GM18868 (cell line): ENCODE measurements at regions not wholly inside any gene's neighbourhood (a gene's known extent, or its start where the extent isn't known, plus 50 kb on each side); places are given as distances from the start of the nearest gene placed in this dataset.

Experiments used
- ATAC-seq: cut with Tn5 transposase; IDR thresholded peaks from one replicate; pipeline ENCODE4 v1.9.1; 2021; ENCODE audit warnings: mild to moderate bottlenecking, moderate library complexity; ENCODE audit not compliant: unreplicated experiment

DNA sequence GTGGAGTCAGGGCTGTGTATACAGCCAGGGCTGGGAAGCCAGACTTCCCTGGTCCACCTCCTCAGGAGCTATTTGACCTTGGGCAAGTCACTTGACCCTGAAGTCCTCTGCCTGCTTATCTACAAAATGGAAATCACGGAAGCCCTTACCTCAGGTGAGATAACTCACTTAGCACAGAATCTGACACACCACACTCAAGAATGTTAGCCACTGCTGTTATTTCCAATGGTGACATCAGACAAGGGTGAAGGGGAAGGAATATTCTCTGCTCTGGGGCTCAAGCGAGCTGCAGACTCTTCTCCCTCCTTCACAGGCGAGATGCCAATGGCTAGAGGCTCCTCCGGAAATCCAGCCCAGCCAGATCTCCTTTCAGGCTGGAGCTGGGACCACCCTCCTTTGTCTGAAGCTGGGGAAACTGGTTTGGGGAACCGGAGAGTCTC lies 189.6 kb downstream of the HAUS1 start:
- no peak for ATAC-seq

DNA sequence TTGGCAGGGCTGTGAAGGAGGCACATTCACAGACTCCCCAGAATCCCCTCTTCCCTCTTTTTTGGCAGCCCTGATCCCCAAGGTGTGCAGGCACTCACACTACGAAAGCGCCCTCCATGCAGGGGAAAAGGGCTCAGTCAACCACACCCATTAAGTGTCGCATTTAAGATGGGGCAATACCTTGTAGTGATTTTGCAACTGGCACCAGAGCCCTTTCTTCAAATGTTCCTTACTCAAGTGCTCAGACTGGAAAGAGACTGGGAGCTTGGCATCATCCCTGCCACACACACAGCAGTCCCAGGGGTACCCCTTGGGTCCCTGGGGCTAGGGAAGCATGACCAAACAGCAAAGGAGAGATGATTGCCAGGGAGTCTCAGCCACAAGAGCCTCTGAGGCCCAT lies 190.1 kb downstream of the HAUS1 start:
- no peak for ATAC-seq

DNA sequence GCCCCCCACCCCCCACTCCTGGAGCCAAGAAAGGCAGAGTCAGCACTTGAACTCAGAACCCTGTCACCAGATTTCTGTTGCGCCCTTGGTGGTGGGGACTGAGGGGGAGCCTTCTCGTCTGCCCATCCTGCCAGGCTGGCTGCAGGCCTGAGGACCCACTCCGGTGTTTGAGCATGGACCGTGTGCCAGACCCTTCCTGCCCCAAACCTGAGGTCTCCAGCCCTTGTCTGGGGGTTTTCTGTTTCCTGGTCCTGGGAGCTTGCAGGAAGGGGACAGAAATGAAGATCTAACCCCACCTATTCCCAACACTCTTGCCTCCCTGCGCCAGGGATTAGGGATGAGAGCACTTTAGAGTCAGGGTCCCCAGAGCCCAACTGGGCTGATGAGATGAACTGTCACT lies 190.6 kb downstream of the HAUS1 start:
- ATAC-seq: no peak

DNA sequence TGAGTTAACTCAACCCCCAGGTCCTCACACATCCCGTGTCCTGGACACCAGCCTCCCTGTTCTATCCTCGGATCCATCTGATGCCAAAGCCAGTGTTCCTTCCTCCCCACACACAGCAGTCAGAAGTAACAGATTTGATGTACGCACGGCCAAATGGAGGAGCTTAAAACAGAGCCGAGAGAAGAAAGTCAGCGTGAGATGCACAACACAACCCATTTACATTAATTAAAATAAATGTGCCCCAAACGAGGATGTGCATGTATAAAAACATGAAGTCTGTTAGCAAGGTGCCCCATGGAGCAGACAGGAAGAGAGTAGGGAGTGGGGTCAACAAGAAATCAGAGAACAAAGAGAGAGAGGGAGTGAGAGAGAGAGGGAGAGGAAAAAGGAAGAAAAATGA lies 191.2 kb downstream of the HAUS1 start:
- ATAC-seq: no peak

DNA sequence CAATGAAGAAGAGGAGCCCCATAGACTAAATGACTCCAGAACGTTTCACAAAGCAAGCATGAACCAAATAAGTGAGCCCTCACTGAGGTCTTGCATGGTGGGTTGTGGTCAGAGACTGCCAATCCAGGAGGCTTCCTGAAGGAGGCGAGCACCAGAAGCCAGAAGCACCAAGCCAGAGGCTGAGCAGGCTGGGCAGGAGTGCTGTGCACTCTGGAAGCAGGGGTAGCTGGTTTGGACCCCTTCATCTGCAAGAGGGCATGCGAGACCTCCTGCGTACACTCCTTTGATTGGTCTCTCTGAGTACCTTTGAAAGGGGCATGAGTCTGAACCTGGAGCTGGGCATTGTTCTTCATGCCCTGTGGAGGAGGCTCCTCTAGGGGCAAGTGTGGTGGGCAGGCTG lies 192.5 kb downstream of the HAUS1 start:
- ATAC-seq: no peak

DNA sequence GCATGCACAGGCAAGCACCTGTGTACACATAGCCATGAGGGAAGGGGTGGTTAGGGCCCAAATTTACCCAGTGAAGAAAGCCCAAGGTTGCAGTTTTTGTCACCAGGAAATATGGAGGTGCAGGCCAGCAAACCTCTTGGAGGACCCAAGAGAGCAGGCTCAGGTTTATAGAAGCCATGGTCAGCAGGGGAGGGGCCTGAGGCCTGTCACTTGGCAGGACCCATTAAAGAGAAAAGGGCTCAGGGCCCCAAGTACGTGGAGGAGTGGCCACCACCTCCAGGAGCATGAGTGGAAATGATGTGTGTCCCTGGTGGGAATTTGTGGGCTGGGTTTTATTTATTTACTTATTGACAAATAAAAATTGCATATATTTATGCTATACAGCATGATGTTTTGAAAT lies 192.9 kb downstream of the HAUS1 start:
- ATAC-seq: no peak

DNA sequence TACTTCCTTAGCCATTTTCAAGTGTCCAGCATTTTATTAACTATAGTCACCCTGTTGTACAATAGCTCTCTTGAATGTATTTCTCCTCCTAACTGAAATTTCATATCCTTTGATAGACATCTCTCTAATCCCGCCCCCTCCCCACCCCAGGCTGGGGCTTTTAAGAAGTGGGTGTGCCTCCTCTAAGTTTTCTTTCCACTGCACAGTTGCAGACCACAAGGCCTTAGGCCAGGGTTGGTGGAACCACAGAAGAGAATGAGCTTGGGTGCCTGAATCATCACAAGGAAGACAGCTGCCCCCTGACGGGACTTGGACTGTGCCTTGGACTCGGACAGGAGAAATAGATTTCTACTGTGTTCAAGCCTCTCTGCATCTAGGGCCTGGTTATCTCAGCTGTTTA lies 193.4 kb downstream of the HAUS1 start:
- ATAC-seq: no peak

DNA sequence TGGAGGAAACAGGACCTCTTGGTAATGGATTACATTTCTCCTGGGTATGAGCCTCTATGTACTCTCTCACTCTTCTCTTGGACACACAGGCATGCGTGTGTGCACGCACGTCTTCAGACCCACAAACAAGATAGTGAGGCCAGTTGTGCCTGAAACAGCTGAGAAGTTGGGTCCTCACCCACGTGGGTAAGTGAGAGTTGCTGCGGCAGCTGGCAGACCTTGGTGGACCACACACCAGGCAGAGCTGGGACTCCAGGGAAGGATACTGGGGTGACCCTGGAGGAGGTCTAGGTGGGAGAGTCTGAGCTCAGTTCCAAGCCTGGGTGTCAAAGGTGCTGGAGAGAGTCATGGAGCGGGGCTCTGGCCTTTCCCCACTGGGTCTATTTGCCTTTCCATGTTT lies 194.3 kb downstream of the HAUS1 start:
- no peak for ATAC-seq

DNA sequence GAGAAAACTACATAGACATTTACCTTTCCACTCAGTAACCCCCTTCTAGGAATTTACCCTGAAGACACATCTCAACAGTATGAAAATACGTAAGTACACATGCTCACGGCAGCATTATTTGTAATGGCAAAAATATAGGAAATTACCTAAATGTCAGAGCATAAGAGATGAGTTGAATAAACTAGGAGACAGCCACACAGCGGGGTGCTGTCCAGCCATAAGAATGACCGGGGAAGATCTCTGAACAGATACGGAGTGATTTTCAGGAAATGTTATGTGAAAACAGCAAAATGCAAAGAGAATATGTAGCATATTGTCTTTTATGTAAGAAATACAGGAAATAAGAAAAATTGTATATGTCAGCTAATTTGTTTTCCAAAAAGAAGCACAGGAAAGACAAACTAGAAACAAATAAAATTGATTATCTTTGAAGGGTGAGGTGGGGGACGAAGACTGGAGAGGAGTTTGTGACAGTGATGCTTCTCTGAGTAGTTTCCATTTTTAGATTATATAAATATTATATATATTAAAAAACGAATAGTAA lies 195.4 kb downstream of the HAUS1 start:
- no peak for ATAC-seq

DNA sequence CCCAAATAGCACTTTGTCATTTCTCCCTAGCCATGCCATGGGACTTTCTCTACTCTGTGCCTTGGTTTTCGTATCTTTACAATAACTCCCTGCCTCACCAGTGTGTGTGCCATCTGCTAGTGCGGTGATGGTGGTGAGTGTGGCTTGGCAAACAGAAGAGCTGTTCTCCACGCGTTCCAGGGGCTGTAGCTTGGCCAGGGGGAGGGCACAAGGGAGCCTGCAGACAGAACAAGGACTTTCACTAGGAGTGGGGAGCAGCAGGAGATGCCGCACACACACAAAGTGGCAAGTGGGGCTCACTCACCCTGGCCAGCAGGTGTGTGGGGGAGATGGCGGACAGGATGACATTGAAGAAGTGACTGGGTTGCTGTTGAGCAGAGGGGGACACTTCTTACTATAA lies 196.9 kb downstream of the HAUS1 start:
- ATAC-seq: no peak

DNA sequence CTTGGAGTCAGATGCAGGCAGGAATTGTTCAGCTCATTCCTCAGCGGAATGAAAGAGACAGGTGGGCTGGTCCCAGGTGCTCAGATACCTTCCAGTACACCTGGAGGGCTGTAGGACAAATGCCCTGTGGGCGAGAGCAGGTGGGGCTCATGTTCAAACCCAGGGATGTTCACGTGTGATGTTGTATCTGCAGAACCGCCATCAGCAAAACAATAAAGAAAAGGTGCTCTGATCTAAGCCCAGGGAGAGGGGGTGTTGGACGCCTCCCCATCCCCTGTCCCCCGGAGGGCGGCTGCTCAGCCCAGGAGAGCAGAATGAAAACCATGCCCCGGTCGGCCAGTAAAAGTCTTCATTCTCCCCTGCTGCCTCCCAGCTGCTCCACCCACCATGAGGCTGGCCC lies 197.4 kb downstream of the HAUS1 start:
- no peak for ATAC-seq

DNA sequence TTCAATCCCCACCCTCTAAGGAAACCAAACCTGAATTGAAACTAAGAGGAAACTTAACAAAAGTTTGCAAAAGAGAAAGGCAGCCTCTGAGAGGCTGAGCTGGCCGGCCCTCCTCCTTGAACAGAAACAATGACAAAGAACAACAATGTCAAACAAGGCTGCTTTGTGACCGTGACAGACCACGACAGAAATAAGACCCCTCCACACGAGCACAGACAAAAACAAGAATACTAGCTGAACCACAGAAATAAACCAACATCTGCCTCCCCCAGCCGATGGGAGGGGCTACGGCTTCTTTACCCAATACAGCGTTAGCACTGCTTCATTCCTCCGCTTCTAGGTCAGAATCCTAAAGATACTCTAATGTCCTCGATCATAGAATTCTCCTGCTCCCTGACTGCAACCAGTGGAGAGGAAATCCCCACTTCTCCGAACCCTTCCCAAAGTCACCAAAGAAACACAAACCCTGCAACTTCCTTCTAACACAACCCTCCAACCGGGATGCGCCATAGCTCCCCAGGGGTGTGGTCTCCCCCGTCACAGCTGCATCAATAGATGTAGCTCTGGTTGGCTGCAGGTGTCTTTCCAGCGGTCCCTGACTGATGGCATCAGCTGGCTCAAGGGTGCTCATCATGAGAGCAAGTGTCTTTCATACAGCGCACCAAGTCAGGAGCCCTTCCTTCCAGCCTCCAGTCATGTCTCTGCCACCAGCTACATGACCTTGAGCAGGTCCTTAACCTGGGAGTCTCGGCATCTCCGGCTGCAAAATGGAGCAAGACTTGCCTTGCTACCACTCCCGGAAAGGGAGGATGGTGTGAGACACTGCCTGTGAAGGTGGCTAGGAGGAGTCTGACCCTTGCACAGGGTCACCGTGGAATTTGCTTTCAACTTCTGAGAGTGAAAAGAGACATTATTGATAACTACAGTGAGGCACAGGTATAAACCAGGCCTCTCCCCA lies 198.6 kb downstream of the HAUS1 start:
- no peak for ATAC-seq

DNA sequence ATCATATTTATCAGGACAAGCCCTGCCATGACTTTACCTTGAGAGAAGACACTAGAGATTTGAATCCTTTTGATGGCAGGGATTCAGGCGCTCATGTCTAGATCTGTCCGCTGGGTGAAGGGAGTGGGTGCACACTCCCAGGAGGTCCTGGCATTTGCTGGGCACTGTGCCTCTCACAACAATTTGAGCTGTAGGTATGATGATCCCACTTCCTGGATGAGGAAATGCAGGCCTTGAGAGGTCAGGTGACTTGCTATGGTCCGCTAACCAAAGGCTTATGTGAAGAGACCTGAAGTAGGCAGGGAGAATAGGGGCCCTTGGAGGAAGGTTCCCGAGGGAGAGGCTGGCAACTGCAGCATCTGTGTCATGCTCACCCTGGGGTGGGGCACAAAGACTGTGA lies 206.1 kb downstream of the HAUS1 start:
- ATAC-seq: no peak

DNA sequence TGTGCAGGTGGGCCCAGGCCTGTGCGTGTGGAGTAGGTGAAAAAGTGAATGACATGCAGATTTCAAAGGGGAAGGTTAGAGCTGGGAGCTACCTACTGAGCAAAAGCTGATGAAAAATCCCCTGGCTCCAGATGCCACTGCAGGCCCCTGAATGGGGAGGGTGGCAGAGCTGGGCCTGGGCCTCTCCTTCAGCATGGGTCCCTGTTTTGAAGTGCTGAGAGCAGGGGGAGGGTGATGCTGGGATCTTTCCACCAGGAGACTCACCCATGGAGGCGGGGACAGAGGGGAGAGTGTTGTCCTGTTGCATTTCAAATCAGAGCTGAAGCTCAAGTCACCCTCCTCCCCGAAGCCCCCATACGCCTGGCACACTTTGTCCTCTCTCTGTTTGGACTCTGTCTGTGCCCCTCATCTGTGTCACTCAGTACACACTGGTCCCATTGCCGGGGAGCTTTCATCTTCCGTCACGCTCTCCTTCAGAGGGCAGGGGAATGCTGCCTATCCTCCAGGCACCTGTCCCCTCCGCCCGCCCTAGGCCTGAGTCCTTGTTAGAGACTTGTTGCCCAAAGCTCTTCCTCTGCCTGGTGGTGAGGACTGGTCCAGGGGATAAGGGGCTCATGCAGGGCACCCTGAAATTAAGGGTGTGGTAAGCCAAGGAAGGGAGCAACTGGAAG lies 206.6 kb downstream of the HAUS1 start:
- ATAC-seq: no peak

DNA sequence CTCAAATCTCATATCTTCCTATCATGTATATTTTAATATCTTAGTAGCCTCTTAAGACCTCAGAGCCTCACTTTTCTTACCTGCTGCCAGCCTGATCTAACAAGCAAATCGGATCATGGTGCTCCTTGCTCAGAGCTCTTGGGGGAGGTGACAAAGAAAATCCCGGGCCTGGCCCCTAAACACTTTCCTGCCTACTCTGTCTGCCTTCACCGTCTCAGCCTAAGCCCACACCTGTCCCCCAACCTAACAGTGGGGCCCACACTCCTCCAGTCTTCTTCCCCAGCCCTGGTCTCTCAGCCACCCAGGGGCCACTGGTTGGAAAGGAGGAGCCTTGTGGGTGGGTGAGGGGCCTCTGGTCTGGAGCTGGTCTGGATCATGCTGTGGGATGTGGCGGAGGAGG lies 207.3 kb downstream of the HAUS1 start:
- no peak for ATAC-seq

DNA sequence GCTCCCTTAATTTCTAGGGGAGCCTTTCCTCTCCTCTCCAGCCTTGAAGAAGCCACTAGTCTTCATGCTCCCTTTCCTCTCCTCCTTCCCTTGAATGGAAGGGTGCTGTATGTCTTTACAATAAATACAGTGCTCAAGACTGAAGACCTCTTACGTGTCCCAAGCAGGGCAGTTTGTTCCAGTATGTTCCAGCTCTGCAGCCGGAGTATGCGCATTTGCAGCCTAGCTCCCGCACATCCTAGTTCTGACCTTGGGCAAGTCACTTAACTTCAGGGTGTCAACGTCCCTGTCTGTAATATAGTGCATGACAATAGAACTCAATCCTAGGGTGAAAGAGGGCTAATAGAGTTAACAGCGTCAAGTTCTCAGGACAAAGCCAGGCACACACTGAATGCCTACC lies 208.0 kb downstream of the HAUS1 start:
- ATAC-seq: no peak

DNA sequence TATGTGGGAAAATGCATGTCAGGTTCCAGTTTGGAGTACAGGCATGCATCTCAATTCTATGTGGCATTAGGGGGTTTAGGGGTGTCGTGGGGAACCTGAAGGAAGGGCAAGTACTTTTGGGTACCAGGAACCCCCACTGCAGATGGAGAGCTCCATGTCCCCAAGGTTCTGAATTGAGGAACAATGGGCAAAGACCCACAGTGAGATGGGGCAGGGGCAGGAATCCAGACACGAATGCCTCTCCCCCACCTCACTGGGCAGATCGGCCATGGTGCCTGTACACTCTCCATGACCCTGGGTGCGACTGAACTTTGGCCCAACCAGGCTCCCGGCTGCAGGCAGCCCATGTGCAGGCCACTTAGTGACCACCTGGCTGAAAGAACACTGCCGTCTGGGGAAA lies 209.3 kb downstream of the HAUS1 start:
- no peak for ATAC-seq

DNA sequence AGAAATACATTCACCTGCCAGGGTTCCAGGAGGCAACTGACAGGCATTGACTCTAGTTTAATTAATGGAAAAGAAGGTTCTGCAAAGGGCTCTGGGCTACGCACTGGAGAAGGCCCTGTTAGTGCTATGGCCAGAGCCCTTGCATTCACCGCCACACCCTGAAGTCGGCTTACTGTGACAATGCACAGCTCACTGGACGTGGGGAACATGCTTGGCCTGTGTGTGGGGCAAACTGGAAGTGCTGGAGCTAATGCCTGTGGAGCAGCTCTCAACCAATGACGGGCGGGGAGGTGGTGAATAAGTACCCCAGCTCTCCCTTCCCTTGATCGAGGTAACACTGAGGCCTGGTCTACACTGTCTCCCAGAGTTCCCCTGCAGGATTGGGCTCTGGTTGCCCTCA lies 209.8 kb downstream of the HAUS1 start:
- ATAC-seq: no peak

DNA sequence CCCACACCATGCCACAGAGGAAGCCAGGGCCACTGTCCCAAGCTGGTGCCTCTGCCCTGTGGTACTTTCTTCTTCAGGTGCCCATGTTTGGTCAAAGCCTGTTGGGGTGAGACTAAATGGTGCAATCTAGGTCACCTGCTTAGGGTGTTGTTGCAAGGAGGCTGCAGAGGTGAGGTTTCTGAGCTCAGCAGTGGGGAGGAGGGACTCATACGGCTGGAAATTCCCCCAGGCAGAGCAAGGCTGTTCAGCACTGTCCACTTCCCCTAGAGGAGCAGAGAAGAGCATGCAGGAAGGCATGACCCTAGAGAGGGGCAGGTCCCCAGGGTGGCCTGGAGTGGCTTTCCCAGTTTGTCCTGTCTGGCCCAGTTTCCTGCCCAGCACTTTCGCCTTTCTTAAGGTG lies 211.0 kb downstream of the HAUS1 start:
- ATAC-seq: no peak

DNA sequence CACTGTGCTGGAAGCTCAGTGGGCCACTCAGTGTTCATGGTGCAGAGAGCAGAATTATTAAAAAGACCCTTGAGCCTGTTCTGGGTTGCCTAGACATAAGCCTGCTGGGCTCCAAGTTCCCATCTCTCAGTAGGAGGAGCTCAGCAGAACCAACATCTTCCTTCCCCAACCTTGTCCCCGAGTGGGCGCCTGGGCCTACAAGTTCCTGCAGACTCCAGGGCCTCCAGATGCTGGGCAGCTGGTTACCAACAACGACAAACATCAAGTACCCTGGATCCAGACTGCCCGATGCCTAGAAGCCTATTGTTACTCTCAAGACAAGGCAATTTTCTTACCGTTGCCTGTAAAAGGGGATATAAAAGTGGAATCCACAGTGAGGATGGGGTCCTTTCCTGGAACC lies 214.2 kb downstream of the HAUS1 start:
- ATAC-seq: no peak

DNA sequence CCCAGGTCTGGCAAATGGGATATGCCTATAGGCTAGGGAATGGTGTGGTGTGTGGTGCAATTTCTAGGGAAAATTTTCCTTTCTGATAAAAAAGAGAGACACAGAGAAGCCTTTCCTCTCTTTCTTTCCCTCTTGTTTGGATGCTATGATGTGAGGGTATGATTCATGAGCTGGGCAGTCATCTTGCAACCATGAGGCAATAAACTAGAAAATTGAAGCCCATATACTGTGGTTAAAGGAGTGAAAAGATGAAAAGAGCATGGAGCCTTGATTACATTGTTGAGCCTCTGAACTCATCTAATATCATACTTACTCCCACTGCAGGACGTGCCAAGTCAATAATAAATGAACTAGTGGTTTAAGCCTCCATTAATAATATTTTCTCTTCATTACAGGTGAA lies 215.6 kb downstream of the HAUS1 start:
- no peak for ATAC-seq

DNA sequence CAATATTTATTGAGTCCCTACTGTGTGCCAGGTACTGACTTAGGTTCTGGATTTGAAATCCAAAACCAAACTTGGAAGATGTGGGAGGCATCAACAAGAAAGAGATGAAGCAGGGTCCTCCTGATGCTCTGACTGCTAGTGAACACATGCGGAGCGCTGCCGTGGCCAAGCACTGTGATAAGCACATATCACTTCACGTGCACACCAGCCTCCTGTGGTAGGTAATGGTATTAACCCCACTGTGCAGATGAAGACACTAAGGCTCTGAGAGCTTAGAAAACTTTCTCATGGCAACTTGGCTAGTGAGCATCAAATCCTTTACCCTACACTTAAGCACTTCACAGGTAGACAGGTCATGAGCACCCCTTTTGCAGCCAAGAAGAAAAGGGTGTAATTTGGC lies 216.1 kb downstream of the HAUS1 start:
- no peak for ATAC-seq
